A673 (cell line): ENCODE measurements at regions not wholly inside any gene's neighbourhood (a gene's known extent, or its start where the extent isn't known, plus 50 kb on each side); places are given as distances from the start of the nearest gene placed in this dataset.
A peak's percentile ranks its signal among the peaks of the same experiment; 100 is the strongest.

Experiments used
- BruUV-seq: library from RNA; stranded (reverse); fragments of 400-500 nt; replicated peaks from 2 replicates; lab custom pipeline; 2021; lab: Mats Ljungman, UMichigan
- CTCF ChIA-PET: fragments of 300-600 bp; sonication (Branson Sonifier 250); formaldehyde crosslinking; loops from one replicate; lab custom pipeline; 2022; ENCODE audit warnings: antibody characterized with exemption; lab: Charles Lee
- POLR2A ChIA-PET: fragments of 300-600 bp; sonication (Branson Sonifier 250); formaldehyde crosslinking; loops from one replicate; lab custom pipeline; 2022; ENCODE audit warnings: antibody characterized with exemption; ENCODE audit not compliant: low non-redundant PET; lab: Charles Lee
- DNase-seq: peaks from one replicate; pipeline ENCODE4 v3.0.0-alpha.2; 2015; ENCODE audit warnings: low spot score
- H3K27ac ChIP-seq: fragments of 200-600 bp; sonication (generic); 2 replicates; pipeline ENCODE4 v1.5.1; 2016; ENCODE audit warnings: mixed run types, low read depth, mild to moderate bottlenecking, mixed read lengths, antibody characterized with exemption, low read length; ENCODE audit not compliant: poor library complexity, severe bottlenecking
- H3K27me3 ChIP-seq: fragments of 200-600 bp; sonication (generic); replicated peaks from 2 replicates; pipeline ENCODE4 v1.6.1; 2017; ENCODE audit warnings: mixed run types, low read depth, mild to moderate bottlenecking, mixed read lengths, antibody characterized with exemption, low read length; ENCODE audit not compliant: insufficient read depth, poor library complexity
- H3K36me3 ChIP-seq: fragments of 200-600 bp; sonication (generic); 2 replicates; pipeline ENCODE4 v1.6.1; 2016; ENCODE audit warnings: mixed run types, mild to moderate bottlenecking, mixed read lengths, antibody characterized with exemption, low read length; ENCODE audit not compliant: insufficient read depth, poor library complexity, severe bottlenecking
- H3K4me1 ChIP-seq: fragments of 200-600 bp; sonication (generic); 2 replicates; pipeline ENCODE4 v1.6.1; 2017; ENCODE audit warnings: mixed run types, mild to moderate bottlenecking, mixed read lengths, antibody characterized with exemption, low read length; ENCODE audit not compliant: insufficient read depth, poor library complexity, severe bottlenecking
- H3K4me3 ChIP-seq: fragments of 200-600 bp; sonication (generic); 2 replicates; pipeline ENCODE4 v1.5.1; 2016; ENCODE audit warnings: low read depth, mixed run types, mild to moderate bottlenecking, mixed read lengths, low read length; ENCODE audit not compliant: poor library complexity, severe bottlenecking
- H3K9me3 ChIP-seq: fragments of 200-600 bp; sonication (generic); 2 replicates; pipeline ENCODE4 v1.6.1; 2016; ENCODE audit warnings: mixed run types, low read depth, mild to moderate bottlenecking, mixed read lengths, antibody characterized with exemption, low read length; ENCODE audit not compliant: poor library complexity, severe bottlenecking
- EZH2 ChIP-seq: fragments of 200-600 bp; sonication (generic); IDR thresholded peaks from 2 replicates; pipeline ENCODE4 v1.6.1; 2017; ENCODE audit warnings: borderline replicate concordance, low read depth, mild to moderate bottlenecking, mixed read lengths, antibody characterized with exemption, low read length; ENCODE audit not compliant: poor library complexity, severe bottlenecking
- intact Hi-C: fragments of 100-400 bp; cut with micrococcal nuclease; formaldehyde crosslinking; loops from one replicate; pipeline ENCODE4 v1.10.0; 2022; ENCODE audit not compliant: unreplicated experiment
- TF ChIP-seq, protein P1 (sequence below): fragments of 300-800, 200-600 bp; sonication (generic); conservative IDR thresholded peaks from 2 replicates; pipeline ENCODE4 v1.5.1; 2017; ENCODE audit warnings: low read depth, mild to moderate bottlenecking, antibody characterized with exemption, low read length, moderate library complexity, mixed read lengths

DNA sequence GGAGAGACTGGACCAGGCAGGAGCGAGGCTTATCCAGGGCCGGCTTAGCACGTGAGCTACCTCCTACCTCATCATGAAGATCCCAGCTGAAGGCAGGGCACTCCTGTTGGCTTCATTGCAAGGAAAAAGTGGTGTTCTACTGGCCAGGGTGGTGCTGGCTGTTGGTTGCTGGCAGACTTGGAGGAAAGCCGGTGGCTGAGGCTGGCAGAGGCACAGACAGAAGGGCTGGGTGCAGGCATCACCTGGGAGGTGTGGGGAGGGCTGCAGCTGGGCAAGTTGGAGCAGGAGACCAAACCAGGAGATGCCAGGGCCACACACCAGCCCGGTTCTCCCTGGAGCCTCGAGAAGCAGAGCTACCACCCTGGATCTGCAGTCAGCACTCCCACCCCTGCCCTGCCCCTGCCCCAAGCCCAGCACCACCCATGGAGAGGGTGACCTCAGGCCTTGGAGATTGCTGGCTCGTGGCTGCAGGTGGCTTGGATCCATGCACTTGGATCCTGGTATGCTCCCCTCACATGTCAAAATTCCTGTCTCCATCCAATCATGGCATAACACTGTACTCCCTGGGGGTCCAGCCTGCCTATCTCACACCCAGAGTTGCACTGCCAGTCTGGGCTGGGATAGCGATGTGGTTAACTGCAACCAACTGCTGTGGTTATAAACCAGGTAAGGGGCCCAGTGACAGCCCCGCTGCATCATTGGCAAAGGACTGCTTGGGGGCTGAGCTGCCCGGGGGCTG lies 49.7 kb downstream of the GLI2 start:
- H3K27ac ChIP-seq = no peak overlapping the region
- H3K27me3 ChIP-seq = no peaks in the 10 kb centered on the region
- BruUV-seq = no TSS peak
- H3K4me3 ChIP-seq = no peak overlapping the region
- CTCF ChIA-PET = no interaction called here
- no peaks in the 10 kb centered on the region for H3K9me3 ChIP-seq
- TF ChIP-seq, protein P1, sequence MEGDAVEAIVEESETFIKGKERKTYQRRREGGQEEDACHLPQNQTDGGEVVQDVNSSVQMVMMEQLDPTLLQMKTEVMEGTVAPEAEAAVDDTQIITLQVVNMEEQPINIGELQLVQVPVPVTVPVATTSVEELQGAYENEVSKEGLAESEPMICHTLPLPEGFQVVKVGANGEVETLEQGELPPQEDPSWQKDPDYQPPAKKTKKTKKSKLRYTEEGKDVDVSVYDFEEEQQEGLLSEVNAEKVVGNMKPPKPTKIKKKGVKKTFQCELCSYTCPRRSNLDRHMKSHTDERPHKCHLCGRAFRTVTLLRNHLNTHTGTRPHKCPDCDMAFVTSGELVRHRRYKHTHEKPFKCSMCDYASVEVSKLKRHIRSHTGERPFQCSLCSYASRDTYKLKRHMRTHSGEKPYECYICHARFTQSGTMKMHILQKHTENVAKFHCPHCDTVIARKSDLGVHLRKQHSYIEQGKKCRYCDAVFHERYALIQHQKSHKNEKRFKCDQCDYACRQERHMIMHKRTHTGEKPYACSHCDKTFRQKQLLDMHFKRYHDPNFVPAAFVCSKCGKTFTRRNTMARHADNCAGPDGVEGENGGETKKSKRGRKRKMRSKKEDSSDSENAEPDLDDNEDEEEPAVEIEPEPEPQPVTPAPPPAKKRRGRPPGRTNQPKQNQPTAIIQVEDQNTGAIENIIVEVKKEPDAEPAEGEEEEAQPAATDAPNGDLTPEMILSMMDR = no peak
- no peak for TF ChIP-seq EZH2
- peaks cover 38% of the 10 kb centered on the region for H3K4me1 ChIP-seq
- H3K36me3 ChIP-seq = no peaks in the 10 kb centered on the region
- intact Hi-C loops = no loop called here
- POLR2A ChIA-PET = no interaction called here
- no peak for DNase-seq

DNA sequence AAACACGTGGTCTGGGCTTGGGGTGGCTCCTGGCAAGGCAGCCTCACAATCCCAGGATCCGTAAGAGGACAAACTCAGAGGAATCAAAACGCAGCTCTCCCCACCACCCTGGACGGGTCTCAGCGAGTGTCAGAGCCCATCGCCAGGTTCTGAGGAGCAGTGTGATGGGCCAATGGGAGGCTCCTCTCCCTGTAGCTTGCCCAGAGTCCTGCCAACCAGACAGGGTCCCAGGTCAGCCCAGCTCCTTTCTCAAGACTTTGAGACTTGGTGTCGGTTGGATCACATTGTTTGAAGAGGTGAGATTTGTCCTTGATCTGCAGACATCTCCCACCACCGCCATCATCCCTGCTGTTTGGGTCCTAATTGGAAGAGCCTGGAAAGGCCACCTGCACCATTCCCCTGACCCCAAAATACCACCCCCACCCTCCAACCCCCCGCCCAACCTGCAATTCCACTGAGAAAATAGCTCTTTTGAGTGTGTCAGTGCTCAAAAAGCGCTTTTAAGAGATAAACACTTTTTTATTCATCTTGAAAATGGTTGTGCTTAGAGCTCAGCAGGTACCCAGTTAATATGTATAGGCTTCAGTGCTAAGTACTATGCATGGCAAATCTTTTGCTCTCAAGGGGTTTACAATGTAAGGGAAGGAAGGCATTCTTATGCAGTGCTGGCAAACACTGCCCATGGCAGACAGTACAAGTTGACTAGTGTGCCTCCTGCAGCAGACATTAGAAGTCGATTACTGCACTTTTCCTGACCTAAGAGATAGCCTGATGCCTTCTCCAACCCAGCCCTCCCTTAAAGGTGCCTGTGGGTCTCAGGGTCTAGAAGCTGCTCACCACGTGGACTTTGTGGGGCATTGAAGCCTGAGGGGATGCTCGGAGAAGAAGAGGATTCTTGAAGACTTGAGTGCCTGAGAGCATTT lies 50.6 kb downstream of the GLI2 start:
- Histone ChIP-seq H3K27me3 (no peaks in the 10 kb centered on the region), H3K9me3 (no peaks in the 10 kb centered on the region), H3K4me1 (peaks cover 37% of the 10 kb centered on the region), H3K36me3 (no peaks in the 10 kb centered on the region), H3K4me3 (no peak overlapping the region), H3K27ac (no peak overlapping the region)
- DNase-seq = peak; percentile 85
- POLR2A ChIA-PET = no interaction called here
- CTCF ChIA-PET = interaction anchor here (0.6 kb wide), 2 partner anchors 34 to 773 kb away, joined by 7 to 12 read pairs; partner anchors contain the start of gene EPB41L5
- intact Hi-C loops = no loop called here
- no peak for TF ChIP-seq EZH2
- TF ChIP-seq, protein P1 = no peak
- no TSS peak for BruUV-seq

DNA sequence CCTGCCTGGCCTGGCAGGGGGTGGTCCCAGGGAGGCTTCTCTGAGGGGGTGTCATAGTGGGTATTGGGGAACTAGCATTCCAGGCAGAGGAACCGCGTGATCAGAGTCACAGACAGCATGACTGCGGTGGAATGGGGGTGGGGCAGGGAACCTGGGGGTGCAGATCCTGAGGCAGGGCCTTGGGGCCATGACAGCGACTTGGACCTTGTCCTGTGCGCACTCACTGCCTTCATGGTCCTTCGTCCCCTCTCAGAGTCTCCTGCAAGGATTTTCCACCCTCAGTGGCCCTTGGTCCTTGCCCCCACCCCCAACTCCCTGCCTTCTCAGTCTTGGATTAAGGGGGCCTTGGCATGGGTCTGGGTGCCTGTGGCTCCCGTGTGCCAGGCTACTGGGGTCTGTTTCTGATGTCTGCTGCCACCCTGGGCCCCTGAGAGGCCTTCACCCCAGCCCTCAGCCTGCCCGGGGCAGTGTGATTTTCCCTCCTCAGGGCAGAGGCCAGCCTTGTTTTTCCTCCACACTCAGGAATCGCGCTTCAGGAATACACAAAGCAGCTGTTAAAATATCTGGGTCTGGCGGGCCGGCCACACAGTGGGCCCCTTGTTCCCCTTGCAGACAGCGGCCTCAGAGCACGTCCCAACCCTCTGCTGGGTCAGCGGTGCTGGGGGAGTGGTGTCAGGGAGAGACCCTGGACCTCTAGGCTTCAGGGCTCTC lies 51.6 kb downstream of the GLI2 start:
- no peak overlapping the region for H3K27ac ChIP-seq
- TF ChIP-seq EZH2 = no peak
- TF ChIP-seq, protein P1 = no peak
- no peak for DNase-seq
- ChIA-PET CTCF (no interaction called here), POLR2A (no interaction called here)
- intact Hi-C loops = no loop called here
- no TSS peak for BruUV-seq
- H3K9me3 ChIP-seq = no peaks in the 10 kb centered on the region
- H3K36me3 ChIP-seq = no peaks in the 10 kb centered on the region
- H3K4me1 ChIP-seq = peaks cover 37% of the 10 kb centered on the region
- H3K4me3 ChIP-seq = no peak overlapping the region
- no peaks in the 10 kb centered on the region for H3K27me3 ChIP-seq
